ENCODE measurements at regions not wholly inside any gene's neighbourhood (a gene's known extent, or its start where the extent isn't known, plus 50 kb on each side); places are given as distances from the start of the nearest gene placed in this dataset.

- TF ChIP-seq CTCF (IDR thresholded peaks at IDR 0.05) (no peak), ZFX (IDR thresholded peaks at IDR 0.05; ENCODE audit: borderline replicate concordance) (no peak)
- no peak overlapping the region for H3K27ac ChIP-seq
Observed at GRCh38 chr10:123587110-123587509, 79.0 kb upstream of the GPR26 start.

GRCh38 chr10:123588386-123588914 is 77.7 kb upstream of the GPR26 start:
- TF ChIP-seq CTCF (IDR thresholded peaks at IDR 0.05) (no peak), ZFX (IDR thresholded peaks at IDR 0.05; ENCODE audit: borderline replicate concordance) (no peak)
- H3K27ac ChIP-seq: no peak overlapping the region

- TF ChIP-seq ZFX (IDR thresholded peaks at IDR 0.05; ENCODE audit: borderline replicate concordance) (no peak), CTCF (IDR thresholded peaks at IDR 0.05) (no peak)
- no peak overlapping the region for H3K27ac ChIP-seq
Observed at GRCh38 chr10:123595661-123596060, 70.5 kb upstream of the GPR26 start.

- no peak for TF ChIP-seq CTCF (IDR thresholded peaks at IDR 0.05)
- TF ChIP-seq ZFX (IDR thresholded peaks at IDR 0.05; ENCODE audit: borderline replicate concordance): no peak
- no peak overlapping the region for H3K27ac ChIP-seq
Observed at GRCh38 chr10:123597676-123598075, 68.5 kb upstream of the GPR26 start.

- H3K27ac ChIP-seq: no peak overlapping the region
- no peak for TF ChIP-seq ZFX (IDR thresholded peaks at IDR 0.05; ENCODE audit: borderline replicate concordance)
- no peak for TF ChIP-seq CTCF (IDR thresholded peaks at IDR 0.05)
Observed at GRCh38 chr10:123599366-123599849, 66.7 kb upstream of the GPR26 start.

- TF ChIP-seq CTCF (IDR thresholded peaks at IDR 0.05): no peak
- no peak for TF ChIP-seq ZFX (IDR thresholded peaks at IDR 0.05; ENCODE audit: borderline replicate concordance)
- no peak overlapping the region for H3K27ac ChIP-seq
Observed at GRCh38 chr10:123600177-123600576, 66.0 kb upstream of the GPR26 start.

- no peak for TF ChIP-seq CTCF (IDR thresholded peaks at IDR 0.05)
- no peak for TF ChIP-seq ZFX (IDR thresholded peaks at IDR 0.05; ENCODE audit: borderline replicate concordance)
- H3K27ac ChIP-seq: no peak overlapping the region
Observed at GRCh38 chr10:123603130-123603529, 63.0 kb upstream of the GPR26 start.
